Non-pigmented ciliary epithelial cell (primary cell): ENCODE measurements at regions not wholly inside any gene's neighbourhood (a gene's known extent, or its start where the extent isn't known, plus 50 kb on each side); places are given as distances from the start of the nearest gene placed in this dataset.
"Not testable (repeated sequence)": the region's sequence is repeated elsewhere in the genome, so short reads cannot be mapped to it uniquely, and the experiment has no call there.

ENCODE experiments used
- DNase-seq: peaks from one replicate; pipeline ENCODE4 v3.0.0-alpha.2; 2010; ENCODE audit warnings: low read depth

GRCh38 chr6:135722190-135722589 lies 129.3 kb upstream of the PDE7B start:
- no peak for DNase-seq

- peak; percentile 97 for DNase-seq
Measured at GRCh38 chr6:135722679-135723078, 128.8 kb upstream of the PDE7B start.

DNA sequence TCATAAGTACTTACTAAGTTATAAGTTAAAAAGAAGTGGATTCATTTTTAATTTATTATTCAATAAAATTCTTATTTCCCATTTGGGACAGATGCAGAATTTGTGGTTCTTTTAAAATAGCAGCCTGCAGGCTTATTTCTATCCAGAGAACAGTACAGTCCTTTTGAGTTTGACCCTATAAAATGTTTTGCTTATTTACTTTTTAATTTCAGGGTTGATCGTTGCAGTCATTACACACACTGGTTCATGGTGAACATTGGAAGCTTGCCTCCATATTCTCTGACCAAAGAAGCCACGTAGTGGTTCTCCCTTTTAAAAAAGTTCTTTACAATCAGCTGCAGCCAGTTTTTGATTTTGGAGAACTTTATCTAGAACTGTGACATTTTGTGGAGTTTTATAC lies 122.9 kb upstream of the PDE7B start:
- DNase-seq, result no peak

- no peak for DNase-seq
Measured at GRCh38 chr6:135731116-135731515, 120.4 kb upstream of the PDE7B start.

GRCh38 chr6:135736351-135736750 lies 115.2 kb upstream of the PDE7B start:
- DNase-seq, result not testable (repeated sequence)

- DNase-seq, result no peak
Measured at GRCh38 chr6:135738636-135739035, 112.9 kb upstream of the PDE7B start.

DNA sequence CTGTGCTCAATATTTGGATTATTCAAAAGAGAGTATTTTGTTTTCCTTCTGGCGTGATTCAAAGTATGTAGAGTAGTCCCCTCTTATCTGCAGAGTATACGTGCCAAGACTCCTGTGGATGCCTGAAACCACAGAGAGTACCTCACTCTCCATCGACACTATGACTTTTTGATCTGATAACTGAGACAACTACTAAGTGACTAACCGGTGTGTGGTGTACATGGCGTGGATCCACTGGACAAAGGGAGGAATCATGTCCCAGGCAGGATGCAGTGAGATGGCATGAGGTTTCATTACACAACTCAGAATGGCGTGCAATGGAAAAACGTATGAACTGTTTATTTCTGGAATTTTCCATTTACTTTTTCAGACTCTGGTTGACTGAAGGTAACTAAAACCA lies 112.2 kb upstream of the PDE7B start:
- peak; percentile 90 for DNase-seq

GRCh38 chr6:135740580-135740979 lies 110.9 kb upstream of the PDE7B start:
- DNase-seq, result no peak

DNA sequence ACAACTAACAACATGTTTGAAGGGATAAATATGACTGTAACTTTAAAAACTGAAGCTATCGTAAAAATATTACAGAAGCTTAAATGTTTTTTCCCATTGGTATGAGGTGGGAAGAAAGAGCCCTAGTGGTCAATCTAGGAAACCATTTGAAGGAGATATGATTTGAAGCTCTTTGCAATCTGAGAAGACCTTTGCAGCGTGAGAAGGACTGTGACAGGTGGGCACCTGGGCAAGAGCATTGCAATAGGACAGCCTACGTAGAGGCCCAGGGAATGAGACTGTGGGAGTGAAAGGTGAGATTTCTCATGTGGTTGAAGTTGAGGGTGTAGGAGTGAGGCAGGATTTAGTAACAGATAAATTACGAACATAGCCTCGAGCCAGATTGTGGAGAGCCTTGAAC lies 108.0 kb upstream of the PDE7B start:
- DNase-seq, result no peak

GRCh38 chr6:135748189-135748588 lies 103.3 kb upstream of the PDE7B start:
- DNase-seq, result no peak

DNA sequence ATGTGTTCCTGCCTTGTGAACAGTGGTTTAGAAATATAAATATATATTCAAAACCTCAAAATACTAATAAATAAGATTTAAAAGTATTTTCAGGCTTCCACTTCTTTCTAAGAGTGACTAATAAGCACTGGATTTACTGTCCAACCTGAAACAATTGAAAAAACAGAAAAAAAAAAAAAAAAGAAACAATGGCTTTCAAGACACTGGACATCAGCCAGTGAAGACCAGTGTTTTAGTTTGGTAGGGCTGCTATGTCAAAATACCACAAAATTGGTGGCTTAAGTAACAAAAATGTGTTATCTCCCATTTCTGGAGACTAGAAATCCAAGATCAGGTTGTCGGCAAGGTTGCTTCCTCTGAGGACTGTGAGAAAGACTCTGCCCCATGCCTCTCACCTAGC lies 101.4 kb upstream of the PDE7B start:
- DNase-seq, result no peak

DNA sequence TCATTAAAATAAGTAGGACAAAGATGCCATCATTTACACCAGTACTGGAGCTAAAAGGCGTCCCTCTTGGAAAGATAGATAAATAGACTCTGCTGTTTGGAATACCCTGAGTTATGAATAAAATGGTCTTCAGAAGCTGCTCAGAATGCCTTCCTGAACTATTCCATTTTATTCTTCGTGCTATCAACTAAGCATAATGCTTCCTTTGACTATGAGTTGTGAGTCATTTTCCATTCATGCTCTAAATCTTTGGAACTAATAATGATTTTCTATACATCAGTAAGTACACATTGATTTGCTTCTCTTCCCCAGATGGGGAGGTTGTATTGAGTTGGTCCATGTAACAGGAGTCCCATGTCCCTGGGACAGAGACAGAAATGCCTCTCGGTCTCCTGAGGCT lies 98.3 kb upstream of the PDE7B start:
- no peak for DNase-seq

DNA sequence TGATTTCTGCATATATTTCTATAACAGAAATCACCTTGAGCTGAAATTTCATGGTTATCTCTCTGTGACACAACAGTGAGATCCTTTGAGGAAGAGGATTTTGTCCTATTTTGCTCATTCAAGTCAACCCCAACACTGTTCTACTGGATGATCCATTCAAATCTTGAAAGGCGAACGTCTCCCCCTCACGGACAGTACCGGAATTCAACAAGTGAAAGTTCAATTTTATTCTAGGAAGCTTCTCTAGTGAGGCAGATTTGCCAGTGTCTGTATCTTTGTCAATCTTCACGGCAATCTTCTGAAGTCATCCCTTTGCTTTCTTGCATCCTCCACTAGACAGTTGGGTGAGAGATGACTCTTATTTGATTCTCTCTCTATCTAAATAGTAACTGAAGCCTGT lies 91.7 kb upstream of the PDE7B start:
- DNase-seq, result no peak

DNA sequence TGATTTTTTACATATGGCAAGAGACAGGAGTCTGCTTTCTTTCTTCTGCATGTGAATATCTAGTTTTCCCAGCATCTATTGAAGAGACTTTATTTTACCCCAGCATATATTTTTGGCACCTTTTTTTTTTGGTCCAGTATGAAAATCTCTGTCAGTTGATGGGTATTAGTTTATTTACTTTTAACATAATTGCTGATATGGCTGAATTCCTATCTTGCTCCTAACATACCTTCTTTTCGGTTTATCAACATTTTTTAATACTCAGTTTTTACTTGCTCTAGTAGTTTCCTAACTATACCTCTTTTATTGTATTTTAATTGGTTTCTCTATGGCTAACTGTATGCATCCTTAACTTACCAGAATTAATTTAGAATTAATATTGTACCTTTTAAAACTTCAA lies 77.5 kb upstream of the PDE7B start:
- no peak for DNase-seq

DNA sequence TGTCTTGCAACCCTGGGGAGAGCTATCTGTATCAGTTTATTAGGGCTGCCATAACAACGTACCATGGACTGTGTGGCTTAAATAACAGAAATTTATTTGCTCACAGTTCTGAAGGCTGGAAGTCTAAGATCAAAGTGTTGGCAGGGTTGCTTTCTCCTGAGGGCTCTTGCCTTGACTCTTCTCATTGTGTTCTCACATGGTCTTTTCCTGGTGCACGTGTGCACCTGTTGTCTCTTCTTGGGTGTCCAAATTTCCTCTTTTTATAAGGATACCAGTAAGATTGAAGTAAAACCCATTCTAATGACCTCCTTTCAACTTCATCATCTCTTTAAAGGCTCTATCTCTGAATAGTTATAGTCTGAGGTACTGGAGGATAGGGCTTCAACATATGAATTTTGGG lies 72.3 kb upstream of the PDE7B start:
- DNase-seq, result no peak

DNA sequence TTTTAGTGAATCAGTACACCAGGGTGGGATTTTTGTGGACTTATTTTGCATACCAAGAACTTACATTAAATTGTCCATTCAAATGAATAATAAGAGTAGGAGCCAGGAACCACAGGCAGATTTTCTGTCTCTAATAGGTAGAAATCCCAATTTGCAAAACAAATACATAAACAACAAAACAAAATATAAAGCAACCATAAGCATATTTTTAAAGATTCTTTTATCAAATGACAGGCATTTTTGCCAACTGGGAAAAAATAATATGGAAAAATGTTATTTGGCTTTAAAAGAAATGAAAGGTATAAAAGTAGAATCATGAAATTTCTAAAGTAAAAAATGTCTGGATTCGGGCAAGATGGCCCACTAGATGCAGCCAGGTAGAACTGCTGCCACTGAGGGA lies 71.2 kb upstream of the PDE7B start:
- no peak for DNase-seq

GRCh38 chr6:135782546-135782945 lies 69.0 kb upstream of the PDE7B start:
- no peak for DNase-seq

- DNase-seq, result no peak
Measured at GRCh38 chr6:135784507-135784906, 67.0 kb upstream of the PDE7B start.

DNA sequence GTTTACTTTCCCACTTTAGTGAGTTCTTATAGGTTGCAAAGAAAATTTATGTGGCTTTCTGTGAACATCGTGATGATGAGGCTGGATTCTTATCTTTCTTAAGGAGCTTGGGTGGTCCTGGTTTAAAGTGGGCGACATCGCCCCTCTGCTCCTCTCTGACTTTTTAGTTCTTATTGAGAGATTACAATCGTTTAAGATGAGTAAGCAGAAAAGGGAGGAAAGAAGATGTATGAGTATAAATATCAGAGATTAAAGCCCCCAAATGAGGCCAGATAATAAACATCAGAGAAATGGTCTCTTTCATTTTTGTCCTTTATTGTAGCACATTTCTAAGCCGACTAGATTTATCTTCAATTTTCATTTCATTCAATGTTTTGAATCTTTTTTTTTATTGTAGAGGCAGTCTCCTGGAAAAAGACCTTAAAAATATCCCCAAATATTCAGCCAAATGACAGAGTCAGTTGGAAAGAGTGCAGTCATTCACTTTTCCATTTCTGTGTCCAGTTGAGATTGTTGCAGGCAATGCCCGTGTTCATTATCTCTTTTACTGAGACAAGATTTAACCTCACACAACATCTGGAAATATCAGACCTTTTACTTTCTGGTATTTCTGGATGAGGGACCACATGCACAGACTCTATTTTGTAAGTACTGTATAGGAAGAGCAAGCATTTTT lies 62.0 kb upstream of the PDE7B start:
- no peak for DNase-seq

- no peak for DNase-seq
Measured at GRCh38 chr6:135791441-135791840, 60.1 kb upstream of the PDE7B start.

GRCh38 chr6:135796643-135797305 lies 54.7 kb upstream of the PDE7B start:
- DNase-seq, result no peak

DNA sequence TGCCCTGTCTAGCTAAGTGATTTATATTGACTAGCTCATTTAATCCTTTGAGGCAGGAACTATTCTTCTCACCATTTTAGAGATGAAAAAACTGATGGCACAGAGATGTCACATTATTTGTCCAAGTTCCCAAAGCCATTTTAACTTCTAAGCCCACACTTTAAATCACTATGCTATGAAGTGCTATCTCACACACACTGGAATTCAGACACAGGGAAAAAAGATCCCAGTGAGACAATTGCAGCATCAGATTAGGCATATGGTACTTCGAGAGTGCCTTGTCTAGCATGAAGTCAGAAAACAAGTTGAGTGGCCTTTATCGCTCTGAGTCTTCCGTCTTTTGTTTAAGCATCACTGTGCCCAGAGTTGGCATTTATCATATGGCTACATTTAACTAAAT lies 54.1 kb upstream of the PDE7B start:
- DNase-seq, result no peak

DNA sequence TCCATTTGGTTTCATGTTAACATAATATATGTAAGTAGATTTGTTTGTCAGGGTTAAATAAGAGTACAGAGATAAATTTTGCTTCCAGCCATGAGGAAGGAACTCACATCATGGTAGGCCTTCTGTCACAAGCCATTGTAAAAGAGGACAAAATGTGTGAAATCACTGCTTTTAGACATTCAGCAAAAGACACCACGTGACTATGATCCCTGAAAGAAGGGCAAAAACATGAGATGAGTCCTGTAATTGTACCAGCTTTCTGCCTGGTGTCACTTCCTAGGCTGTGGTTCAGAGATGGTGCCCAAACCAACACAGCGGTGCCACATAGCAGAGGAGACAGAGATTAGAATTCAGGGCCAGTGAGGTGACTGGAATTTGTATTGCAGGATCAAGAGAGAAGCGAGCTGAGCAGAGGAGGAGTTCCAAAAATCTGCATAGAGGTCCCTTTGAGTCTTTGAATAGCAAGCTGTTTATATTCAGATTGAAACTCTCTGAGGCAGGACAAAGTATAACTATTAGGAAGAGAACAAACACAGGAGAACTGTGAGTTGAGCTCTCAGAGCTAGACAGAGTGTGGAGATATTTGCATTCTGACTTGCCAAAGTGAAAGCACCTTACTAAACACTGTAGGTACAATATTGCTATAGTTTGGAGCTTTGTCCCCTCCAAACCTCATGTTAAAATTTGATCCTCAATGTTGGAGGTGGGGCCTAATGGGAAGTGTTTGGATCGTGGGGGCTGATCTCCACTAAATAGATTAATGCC lies 52.6 kb upstream of the PDE7B start:
- no peak for DNase-seq
